NCI-H1105 treated with DMSO at 0.1 percent for 48 hours (cell line): ENCODE measurements at regions not wholly inside any gene's neighbourhood (a gene's known extent, or its start where the extent isn't known, plus 50 kb on each side); places are given as distances from the start of the nearest gene placed in this dataset.

Source experiments
- DNase-seq: peaks from one replicate; lab custom pipeline; 2025; lab: John Stamatoyannopoulos, UW

DNA sequence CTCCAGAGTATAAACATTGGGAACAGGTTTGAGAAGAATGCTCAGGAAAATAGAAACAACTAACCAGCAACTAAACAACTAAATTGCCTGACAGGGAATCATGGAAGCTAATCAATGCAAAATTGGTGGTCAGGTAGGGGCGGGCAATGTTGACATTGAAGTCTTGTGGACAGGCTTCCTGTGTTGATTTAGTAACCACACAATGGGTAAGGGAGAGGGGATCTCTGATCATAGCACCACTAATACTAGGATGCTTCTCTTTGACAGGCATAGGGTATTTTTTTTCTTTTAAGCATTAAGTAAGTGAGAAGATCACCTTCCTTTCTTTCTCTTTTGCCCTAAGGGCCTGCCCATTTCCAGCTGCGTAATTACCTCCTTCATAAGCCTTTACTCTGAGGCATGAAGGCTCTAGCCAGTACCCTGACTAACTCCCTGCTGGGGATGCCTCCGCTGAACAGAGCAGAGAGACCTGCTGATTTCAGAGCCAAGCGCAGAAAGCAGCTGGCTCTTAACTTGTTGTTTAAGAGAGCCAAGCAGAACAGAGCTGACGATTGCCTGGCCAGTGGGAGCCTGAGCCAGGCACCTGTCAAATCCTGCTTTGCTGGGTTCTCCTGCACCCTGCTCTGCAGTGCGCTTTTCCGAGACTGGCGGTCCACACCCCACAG lies 118.7 kb downstream of the BMP2 start:
- DNase-seq: peak; percentile 42

DNA sequence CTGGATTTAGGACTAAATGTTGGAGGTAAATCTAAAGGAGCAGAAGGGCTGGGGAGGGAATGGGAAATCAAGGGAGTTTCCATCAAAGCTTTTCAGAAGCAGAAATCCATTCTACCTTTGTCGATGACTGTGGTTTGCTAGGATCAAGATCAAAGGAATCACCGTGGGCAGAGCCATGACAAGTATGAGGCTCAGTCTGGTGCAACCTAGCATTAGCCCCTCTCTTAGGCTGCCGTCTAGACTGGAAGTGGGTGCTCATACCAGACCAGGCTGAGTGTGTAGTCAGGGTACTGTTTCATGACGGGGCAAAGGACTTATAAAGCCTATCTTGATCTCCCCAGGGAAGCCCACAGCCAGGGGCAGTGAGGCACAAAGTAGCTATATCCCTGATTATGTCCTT lies 120.5 kb downstream of the BMP2 start:
- no peak for DNase-seq

DNA sequence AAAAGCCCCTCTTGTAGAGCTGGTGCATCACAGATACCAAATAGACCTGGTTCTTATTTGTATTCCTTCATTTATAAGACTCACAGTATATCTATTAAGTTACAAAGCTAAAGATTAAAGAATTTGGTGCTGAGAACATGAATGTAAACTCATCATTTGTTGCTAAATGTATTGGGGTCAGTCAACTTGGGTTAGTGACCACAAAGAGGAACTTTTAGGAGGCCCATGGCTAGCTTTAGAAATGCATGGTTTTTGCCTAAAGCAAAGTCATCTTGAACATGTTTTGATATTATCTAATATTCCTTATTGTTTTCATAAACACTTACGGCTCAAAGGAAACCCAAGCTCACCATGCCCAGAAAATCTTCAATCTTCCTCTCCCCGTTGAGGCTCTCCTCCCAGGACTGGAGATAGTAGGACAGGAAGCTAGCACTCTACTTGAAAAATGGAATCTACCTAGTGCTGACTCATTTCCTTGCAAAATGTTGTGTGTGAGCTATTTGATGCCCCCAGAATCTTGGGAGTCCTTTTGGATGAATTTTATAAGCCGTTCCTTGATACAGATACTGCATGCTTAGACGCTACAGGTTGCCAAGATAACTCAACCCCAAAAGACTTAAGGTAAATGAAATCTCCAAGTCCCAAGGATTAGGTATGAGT lies 121.4 kb downstream of the BMP2 start:
- DNase-seq: no peak

DNA sequence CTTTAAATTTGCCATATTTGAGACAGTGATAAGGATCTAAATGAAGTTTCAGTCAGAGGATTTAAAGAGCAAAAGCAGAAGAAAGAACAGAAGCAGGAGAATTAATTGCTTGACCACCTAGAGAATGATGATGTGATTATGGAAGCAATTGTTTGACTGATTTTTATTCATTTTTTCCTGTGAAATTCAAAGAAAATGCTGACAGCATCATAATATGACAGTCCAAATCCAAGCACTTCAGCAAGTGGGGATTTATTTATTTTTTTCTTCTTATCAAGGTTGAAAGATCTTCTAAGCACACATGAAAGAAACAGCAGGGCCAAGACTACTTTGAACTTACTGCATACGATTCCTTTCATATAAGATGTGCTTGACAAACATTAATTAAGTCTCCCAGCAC lies 125.2 kb downstream of the BMP2 start:
- no peak for DNase-seq

DNA sequence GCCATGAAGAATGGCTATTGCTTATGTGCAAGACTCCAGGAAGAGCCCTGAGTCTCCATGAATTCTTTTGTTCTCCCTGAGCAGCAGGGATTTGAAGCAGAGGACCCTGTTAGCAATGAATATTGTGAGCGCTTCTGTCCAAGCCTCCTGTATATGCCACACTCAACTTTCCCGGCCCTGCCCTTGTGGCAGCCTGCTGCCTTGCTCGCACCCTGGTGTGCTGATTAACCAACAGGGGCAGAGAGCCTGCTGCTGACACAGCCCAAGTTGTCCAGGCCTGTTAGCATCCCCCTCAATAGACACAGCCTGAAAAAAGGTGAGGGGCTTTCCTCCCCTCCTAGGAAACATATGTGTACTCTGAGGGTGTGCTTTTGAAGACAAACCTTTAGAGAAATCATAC lies 131.4 kb downstream of the BMP2 start:
- no peak for DNase-seq

DNA sequence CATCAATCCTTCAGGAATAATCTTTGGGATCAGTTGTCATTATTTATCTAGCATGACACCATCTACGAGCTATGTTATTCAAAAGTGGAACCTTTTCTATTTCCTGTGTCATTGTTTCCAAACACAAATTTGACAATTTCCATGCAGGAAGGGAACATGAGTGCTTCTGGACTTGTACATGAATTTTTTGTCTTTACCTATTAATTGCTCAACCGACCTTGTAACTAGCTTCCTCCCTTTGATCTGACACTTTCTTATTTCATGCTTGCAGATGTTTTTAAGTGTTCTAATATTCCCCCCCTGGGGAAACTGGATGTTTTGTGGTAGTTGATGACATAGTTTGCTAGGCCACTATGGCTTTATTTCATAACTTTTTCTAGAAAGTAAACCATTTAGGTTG lies 139.4 kb downstream of the BMP2 start:
- no peak for DNase-seq

DNA sequence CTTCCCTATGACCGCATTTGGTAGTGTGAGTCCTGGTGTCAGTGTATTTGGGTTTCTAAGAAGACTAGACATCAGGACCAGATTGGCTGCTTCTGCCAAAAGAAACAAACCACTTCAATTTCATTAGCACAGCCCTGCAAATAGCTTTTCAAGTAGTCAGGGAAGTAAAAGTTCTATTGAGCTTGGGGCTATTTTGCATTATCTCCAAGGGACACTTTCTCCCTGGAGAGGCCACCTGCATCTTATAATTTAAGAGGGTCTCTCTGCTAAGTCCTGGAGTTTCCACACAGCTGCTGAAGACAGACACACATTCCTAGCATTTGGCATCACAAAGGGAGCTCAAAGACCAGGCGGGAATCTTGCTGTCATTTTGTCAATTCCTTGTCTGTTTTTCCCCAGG lies 141.2 kb downstream of the BMP2 start:
- DNase-seq: peak; percentile 14

DNA sequence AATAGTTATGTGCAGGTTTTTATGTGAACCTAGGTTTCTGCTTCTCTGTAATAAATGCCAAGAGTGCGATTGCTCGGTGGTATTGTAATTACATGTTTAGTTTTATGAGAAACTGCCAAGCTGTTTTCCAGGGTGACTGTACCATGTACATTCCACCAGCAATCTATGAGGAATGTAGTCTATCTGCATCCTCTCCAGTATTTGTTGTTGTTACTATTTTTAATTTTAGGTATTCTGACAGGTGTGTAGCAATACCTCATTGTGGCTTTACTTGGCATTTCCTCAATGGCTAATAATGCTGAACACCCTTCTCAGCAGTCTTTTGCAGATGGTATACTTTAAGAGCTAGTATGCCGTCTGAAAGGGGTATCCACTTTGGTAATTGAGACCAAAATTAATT lies 142.1 kb downstream of the BMP2 start:
- no peak for DNase-seq

DNA sequence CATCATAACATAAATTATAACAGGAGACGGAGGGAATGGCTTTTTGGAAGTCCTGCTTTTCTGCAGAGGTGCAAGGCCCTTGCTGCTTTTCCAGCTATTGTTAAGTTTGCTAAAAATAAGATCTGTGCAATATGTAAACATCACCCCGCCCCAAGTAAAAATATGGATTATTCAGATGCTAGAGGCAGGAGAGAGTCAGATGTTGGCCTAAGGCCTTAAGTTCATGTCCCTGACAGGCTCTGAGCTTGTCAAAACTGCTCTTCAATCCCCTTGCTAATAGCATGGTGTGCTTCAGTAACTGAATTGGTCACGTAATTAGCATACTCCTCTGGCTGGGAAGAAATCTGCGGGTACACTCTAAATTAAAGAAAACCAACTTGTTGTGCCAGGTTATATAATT lies 147.5 kb downstream of the BMP2 start:
- no peak for DNase-seq

DNA sequence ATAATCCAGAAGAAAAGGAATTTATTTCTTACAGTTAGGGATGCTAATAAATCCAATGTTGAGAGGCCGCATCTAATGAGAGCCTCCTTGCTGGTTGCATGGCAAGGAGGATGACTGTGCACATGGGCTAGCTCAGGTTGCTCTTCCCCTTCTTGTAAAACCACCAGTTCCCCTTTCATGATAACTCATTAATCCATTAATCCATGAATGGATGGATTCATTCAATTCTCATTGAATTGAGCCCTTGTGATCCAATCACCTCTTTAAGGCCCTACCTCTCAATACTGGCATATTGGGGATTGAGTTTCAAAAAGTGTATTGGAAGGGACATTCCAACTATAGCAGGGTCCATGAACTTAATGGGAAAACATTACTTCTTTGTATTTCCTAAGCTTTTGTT lies 149.5 kb downstream of the BMP2 start:
- DNase-seq: no peak

DNA sequence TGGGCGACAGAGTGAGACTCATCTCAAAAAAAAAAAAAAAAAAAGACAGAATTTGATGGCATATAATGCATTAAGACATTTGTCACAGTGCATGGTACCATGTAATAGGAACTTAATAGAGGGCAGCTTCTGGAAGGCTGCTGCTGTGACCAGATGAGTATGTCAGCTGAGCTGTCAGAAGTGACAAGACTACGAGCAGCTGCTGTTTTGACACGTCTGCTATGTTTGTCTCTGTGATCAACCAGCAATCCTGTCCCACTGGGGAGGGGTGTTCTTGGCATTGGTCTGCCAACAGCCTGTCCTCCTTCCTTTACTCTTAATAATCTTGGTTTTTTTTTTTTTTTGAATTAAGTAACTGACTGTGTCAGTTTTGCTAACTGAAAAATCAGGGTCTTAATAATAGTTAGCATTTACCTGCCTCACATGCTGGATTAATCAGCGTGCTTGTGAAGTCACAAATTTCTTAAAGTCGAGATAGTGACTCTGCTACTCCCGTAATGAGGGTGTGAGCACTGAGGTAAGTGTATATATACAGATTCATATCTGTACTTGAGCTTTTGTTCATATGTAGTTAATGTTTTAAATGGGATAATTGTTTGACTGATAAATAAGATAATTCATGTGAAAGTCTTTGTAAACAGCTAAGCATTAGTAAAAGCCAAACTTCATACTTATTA lies 152.4 kb downstream of the BMP2 start:
- DNase-seq: no peak

DNA sequence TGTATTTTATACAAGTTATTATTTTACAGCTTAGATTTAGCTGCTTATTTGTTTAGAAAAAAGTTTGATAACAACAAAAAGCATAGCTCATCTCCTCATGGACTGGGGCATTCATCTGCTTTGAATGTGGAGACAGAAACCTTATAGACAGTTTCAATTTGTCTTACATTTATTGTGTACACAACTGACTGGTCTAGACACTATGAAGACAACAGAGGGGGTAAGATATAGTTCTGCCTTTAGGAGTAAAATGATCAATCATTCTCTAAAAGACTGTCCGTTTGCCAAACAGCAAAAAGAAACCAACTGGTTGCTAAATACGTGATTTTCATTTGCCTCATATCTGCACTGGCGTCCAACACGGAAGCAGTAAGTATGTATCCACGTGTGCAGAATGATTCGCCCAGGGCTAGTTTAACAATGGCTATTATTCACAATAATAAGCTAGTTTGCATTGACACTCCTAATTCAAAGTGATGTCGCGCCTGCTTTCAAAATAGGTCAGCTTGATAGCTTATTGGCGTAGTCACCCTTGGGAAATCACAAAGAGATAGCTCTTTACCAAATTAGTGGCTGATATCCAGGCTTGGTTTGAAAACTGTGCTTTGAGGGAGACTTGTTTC lies 153.6 kb downstream of the BMP2 start:
- DNase-seq: no peak

DNA sequence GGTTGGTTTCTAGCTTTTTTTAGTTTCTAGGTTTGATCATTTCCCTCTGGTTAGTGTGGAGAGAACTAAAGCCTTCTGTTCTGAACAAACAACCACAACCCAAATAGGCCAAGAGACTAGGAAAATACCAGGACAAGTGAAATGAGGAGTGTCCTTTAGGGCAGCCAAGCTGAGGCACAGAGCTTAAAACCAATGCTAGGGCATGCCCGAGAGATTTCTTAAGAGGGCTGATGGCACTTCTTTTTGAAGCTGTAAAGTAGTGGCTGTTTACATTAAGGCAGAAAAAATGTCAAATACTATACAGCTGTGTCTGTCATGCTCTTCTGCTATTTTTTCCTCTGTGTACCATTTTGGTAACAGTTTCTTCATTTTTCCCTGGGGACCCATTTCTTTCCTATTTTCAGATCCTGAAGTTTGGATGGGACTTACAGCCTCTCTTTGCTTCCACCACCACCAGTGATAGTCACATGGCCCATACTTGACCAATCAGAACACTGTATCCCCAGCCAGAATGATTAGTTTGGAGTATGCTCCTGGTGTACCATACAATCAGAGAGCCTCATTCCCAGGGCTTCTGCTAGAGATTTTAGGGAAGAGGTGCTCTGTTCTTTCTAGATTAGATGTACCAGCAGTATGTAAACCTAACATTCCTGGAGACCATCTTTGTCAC lies 154.4 kb downstream of the BMP2 start:
- DNase-seq: no peak

DNA sequence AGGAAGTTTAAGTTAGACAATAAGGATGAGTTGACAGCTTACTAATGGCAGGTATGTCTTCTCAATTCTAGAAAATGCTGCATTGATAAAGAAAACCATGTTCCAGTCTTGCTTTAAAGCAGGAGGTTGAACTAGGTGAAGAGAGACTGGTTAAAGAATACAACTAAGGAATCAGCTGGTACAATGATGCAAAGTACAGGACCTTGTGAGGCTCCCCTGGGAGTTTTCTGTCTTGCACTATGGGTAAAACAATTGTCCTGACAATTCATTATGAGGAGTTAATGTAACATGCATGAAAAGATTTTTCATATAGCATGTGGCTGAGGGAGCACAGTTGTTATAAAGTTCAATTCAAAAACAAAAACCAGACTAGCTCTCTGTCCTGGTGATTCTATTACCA lies 157.2 kb downstream of the BMP2 start:
- DNase-seq: no peak

DNA sequence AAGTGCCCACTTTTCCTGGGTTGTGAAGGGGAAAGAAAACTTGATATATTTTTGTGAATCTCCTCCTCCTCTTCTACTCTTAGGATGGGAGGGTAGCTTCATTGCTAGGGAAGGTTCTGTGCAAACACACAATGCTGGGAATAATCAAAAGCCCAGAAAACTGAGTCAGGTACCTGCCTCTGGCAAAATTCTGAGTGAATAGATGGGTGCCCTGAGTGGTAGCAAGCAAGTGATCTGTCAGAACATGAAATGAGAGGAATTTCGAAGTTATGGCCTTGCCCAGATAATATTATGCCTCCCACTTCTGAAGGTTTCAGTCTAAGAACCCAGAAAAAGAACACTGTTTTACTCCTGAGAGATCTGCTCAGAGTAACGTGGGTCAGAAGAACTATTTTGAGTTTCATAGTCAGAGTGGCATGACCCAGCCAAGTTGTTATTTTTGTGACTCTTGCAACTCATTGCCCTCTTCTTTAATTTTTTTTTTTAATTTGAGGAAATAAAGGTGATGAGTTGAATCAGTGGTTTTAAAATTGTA lies 158.3 kb downstream of the BMP2 start:
- DNase-seq: no peak

DNA sequence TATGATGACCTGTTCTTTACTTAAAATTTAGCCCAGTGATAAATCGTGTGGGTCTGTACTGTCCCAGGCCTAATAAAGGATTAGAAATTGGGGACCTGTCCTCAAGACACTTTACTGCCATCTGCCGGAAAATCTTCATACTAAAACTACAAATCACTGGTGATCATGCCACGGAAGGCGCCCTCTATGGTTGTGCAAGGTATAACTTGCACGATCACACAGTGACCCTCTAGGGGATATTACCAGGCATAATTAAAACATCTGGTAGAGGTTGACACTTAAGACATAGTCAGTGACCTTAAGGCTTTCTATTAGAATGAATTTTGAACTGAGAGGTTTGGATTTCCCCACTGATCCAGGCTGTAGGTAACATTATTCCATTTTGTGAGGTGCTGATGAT lies 172.6 kb downstream of the BMP2 start:
- no peak for DNase-seq

DNA sequence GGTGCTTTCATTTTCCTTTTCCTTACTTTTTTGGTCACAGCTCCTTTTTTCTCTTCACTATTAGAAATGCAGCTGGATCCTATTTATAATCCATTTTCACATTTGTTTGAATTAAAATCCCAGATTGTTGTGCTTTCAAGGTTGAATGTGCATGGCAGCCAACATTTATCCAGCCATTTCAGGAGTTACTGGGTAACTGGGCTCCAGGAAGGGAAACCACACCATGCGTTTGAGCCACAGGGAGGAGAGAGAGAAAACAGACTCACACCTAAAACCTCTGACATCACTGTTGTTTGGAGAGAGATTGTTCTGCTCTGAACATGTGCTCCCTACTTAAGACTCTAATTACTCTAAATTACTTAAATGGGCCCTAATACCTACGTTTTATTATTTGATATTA lies 173.4 kb downstream of the BMP2 start:
- DNase-seq: peak; percentile 12

DNA sequence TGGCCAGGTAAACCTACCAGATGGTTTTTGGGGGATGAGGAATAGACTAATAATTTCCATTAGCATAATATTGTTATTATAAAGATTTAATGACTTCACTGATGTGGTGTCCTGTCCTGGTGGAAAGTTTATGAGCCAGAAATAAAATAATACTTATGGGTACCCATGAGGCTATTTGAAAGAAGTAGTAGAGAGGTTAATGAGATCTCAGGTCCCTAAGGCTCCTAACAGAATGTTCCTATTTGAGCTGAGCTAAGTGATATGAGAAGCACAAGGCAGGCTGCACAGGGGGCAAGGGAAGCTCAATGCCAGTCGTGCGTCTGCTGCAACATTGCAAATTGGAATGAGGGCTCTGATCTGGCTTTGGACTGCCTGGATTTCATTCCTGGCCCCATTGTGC lies 174.1 kb downstream of the BMP2 start:
- DNase-seq: no peak

DNA sequence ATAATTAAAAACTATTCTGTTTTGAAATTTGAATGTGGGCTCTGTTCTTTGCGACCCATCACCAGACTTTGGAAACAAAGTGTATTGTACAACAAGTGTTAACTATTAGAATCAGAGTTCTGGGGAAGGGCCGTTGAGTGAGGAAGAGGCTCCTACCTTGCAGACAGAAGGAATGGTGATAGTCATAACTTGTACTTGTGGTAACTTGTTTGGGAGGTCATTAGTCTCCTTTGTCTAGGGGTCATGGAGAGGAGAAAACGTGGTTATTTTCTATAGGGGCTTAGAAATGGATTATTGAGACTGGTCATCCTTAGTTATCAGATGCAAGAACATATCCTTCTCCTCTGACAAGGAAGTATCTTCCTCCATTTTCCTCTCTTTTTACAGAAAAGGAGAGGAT lies 174.8 kb downstream of the BMP2 start:
- DNase-seq: no peak

DNA sequence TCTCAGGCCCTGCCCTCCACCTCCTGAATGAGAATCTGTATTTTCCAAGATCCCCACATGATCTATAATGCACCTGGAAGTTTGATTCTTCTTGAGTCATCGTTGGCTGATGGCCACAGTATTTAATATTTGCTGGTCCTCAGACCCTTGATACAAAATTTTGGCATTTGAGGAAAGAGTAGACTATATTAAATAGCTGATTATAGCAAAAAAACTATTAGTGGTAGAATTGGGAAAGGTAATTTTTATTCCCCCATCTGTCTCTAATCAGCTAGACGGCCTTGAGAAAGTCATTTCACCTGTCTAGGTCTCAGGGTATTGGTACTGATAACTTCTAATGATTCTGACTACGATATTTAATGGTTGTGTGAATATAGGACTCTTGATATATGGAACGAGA lies 176.8 kb downstream of the BMP2 start:
- no peak for DNase-seq

DNA sequence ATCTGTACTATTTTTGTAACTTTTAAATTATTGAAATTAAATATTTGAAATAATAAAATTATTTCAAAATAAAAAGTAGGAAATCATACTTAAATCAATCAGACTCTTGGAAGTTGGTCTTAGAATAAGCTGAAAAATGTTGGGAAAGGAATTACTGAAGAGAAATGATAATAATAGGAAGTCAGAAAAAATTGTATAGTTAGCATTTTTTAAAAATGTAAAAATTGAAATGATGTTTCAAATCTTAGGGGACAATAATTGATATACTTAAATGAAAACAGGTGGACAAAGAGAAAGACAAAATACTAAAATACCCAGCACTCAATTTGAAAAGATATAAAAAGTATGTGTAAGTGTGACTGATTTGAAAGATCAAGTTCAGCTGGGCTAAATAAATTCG lies 186.1 kb downstream of the BMP2 start:
- DNase-seq: no peak

DNA sequence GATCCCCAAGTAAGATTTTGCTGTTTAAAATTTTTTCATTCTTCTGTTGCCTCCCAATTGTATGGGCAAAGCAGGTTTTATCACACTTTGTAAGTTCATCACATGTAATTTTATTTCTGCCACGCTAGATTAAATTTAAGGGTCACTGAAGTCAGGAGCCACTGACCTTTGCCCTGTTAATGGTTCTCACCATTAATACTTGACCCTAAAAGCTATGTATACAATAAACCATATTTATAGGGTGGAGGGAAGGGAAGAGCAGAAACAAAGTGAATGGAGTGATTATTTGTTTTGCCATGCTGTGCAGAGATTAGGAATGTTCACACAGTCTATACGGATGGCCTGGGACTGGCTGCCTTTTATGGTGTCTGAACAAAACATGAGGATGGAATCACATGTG lies 186.7 kb downstream of the BMP2 start:
- no peak for DNase-seq
